Prostate gland (tissue), 2 donors: ENCODE measurements at regions not wholly inside any gene's neighbourhood (a gene's known extent, or its start where the extent isn't known, plus 50 kb on each side); places are given as distances from the start of the nearest gene placed in this dataset.

Experiments used
- POLR2A ChIP-seq: fragments of 450-650 bp; IDR thresholded peaks from one replicate; pipeline ENCODE4 v1.6.1; 2016; ENCODE audit warnings: antibody characterized with exemption, mild to moderate bottlenecking
- TF ChIP-seq, protein P1 (sequence below), 4 experiments: fragments of 200-600 bp in 2 of 4; fragments of 450-650 bp in 2 of 4; sonication (generic) in 2 of 4; IDR thresholded peaks; 1 replicate in 3 of 4; 2 replicates in 1 of 4; pipeline ENCODE4 v1.5.1; 2016 to 2019; ENCODE audit warnings: antibody characterized with exemption in 4 of 4, mild to moderate bottlenecking in 2 of 4, moderate library complexity in 2 of 4

DNA sequence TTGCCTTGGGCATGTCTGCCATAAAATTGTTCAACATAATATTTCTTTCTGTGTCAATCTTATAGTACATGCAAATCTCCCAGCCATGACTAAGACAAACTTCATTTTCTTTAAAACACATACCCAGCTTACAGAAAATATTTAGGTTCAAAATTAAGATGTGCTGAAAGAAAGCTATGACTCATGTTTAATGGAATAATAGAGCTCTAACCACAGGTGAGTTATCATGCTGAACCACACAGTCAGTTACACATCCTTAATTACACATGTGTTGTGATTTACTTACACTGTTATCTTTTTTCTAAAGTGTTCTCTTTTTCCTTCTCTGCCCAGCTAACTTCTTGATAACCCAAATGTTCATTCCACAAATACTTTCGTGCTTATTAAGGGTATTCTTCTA is 1831.2 kb downstream of the OLFM4 start:
- TF ChIP-seq, protein P1, sequence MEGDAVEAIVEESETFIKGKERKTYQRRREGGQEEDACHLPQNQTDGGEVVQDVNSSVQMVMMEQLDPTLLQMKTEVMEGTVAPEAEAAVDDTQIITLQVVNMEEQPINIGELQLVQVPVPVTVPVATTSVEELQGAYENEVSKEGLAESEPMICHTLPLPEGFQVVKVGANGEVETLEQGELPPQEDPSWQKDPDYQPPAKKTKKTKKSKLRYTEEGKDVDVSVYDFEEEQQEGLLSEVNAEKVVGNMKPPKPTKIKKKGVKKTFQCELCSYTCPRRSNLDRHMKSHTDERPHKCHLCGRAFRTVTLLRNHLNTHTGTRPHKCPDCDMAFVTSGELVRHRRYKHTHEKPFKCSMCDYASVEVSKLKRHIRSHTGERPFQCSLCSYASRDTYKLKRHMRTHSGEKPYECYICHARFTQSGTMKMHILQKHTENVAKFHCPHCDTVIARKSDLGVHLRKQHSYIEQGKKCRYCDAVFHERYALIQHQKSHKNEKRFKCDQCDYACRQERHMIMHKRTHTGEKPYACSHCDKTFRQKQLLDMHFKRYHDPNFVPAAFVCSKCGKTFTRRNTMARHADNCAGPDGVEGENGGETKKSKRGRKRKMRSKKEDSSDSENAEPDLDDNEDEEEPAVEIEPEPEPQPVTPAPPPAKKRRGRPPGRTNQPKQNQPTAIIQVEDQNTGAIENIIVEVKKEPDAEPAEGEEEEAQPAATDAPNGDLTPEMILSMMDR (IDR thresholded peaks at IDR 0.05) = no peak
- no peak for TF ChIP-seq POLR2A
